Endodermal cell (in vitro differentiated cells): ENCODE measurements at regions not wholly inside any gene's neighbourhood (a gene's known extent, or its start where the extent isn't known, plus 50 kb on each side); places are given as distances from the start of the nearest gene placed in this dataset.

Source experiments
- DNase-seq: peaks from one replicate; pipeline ENCODE4 v3.0.0-alpha.2; 2017
- H3K27ac ChIP-seq: 2 replicates; pipeline ENCODE4 v1.5.1; 2013; ENCODE audit warnings: mild to moderate bottlenecking, low read depth, low read length, moderate library complexity
- H3K27me3 ChIP-seq: 2 replicates; pipeline ENCODE4 v1.6.1; 2013; ENCODE audit warnings: mild to moderate bottlenecking, low read length, moderate library complexity; ENCODE audit not compliant: insufficient read depth, control insufficient read depth, poor library complexity, severe bottlenecking
- H3K36me3 ChIP-seq: 2 replicates; pipeline ENCODE4 v1.7.0; 2013; ENCODE audit warnings: mild to moderate bottlenecking, low read length, moderate library complexity; ENCODE audit not compliant: control insufficient read depth, insufficient read depth
- H3K4me1 ChIP-seq: one replicate; pipeline ENCODE4 v1.7.0; 2013; ENCODE audit warnings: low read length; ENCODE audit not compliant: control insufficient read depth, insufficient read depth
- H3K4me3 ChIP-seq: 2 replicates; pipeline ENCODE4 v1.5.1; 2013; ENCODE audit warnings: mild to moderate bottlenecking, low read length, moderate library complexity
- H3K9ac ChIP-seq: 2 replicates; pipeline ENCODE4 v1.6.1; 2013; ENCODE audit warnings: mild to moderate bottlenecking, low read length, moderate library complexity; ENCODE audit not compliant: poor library complexity, severe bottlenecking; ENCODE audit errors: extremely low read depth
- H3K9me3 ChIP-seq: 2 replicates; pipeline ENCODE4 v1.6.1; 2013; ENCODE audit warnings: mild to moderate bottlenecking, low read length, moderate library complexity; ENCODE audit not compliant: control insufficient read depth
- H3K27ac Mint-ChIP-seq: 2 replicates; pipeline ENCODE4 v1.8.0; 2020; ENCODE audit warnings: mixed read lengths
- H3K27me3 Mint-ChIP-seq: 2 replicates; pipeline ENCODE4 v1.8.0; 2021; ENCODE audit warnings: mild to moderate bottlenecking, mixed read lengths; ENCODE audit not compliant: insufficient read depth
- H3K36me3 Mint-ChIP-seq: 2 replicates; pipeline ENCODE4 v1.8.0; 2020; ENCODE audit warnings: low read depth, mixed read lengths
- H3K4me1 Mint-ChIP-seq: 2 replicates; pipeline ENCODE4 v1.8.0; 2020; ENCODE audit warnings: mixed read lengths
- H3K4me3 Mint-ChIP-seq: 2 replicates; pipeline ENCODE4 v1.8.0; 2020; ENCODE audit warnings: mild to moderate bottlenecking, moderate library complexity, mixed read lengths
- H3K9me3 Mint-ChIP-seq: 2 replicates; pipeline ENCODE4 v1.8.0; 2020; ENCODE audit warnings: mild to moderate bottlenecking, mixed read lengths
- CTCF ChIP-seq: fragments of 200-600 bp; sonication (generic); conservative IDR thresholded peaks from 2 replicates; pipeline ENCODE4 v1.5.0; 2021; ENCODE audit warnings: antibody characterized with exemption, mild to moderate bottlenecking
- WGBS, 2 experiments: methylation state at CpG; one replicate each; pipeline versions ENCODE4 v1.1.5 to v1.1.7; 2013; ENCODE audit warnings: missing lambda C conversion rate in 2 of 2, mixed read lengths in 1 of 2; ENCODE audit not compliant: insufficient coverage in 1 of 2, insufficient read length in 1 of 2; 5-methylcytosine and 5-hydroxymethylcytosine counted together

GRCh38 chr20:11468880-11469279, 448.8 kb upstream of the BTBD3 start:
- peaks cover 10% of the 10 kb centered on the region for H3K4me1 ChIP-seq
- peaks cover 9% of the 10 kb centered on the region for H3K4me1 Mint-ChIP-seq
- H3K36me3 ChIP-seq, result no peaks in the 10 kb centered on the region
- no peak overlapping the region for H3K4me3 ChIP-seq
- H3K9me3 ChIP-seq, result peaks cover 4% of the 10 kb centered on the region
- TF ChIP-seq CTCF, result no peak
- no peak overlapping the region for H3K27ac Mint-ChIP-seq
- no peak overlapping the region for H3K9ac ChIP-seq
- no peak overlapping the region for H3K4me3 Mint-ChIP-seq
- H3K36me3 Mint-ChIP-seq, result no peaks in the 10 kb centered on the region
- no peak for DNase-seq
- H3K27me3 Mint-ChIP-seq, result peaks cover 1% of the 10 kb centered on the region
- 92 to 95% methylated on average over 2 of the region's 2 CpGs for WGBS, 2 experiments
- H3K27ac ChIP-seq, result no peak overlapping the region
- no peaks in the 10 kb centered on the region for H3K9me3 Mint-ChIP-seq
- no peaks in the 10 kb centered on the region for H3K27me3 ChIP-seq

- no peak for DNase-seq
- H3K27ac Mint-ChIP-seq, result no peak overlapping the region
- H3K27me3 ChIP-seq, result no peaks in the 10 kb centered on the region
- no peaks in the 10 kb centered on the region for H3K36me3 Mint-ChIP-seq
- no peak for TF ChIP-seq CTCF
- no peaks in the 10 kb centered on the region for H3K9me3 Mint-ChIP-seq
- no peak overlapping the region for H3K4me3 Mint-ChIP-seq
- H3K27ac ChIP-seq, result no peak overlapping the region
- peaks cover 1% of the 10 kb centered on the region for H3K27me3 Mint-ChIP-seq
- peaks cover 10% of the 10 kb centered on the region for H3K4me1 ChIP-seq
- H3K4me3 ChIP-seq, result no peak overlapping the region
- H3K9me3 ChIP-seq, result peaks cover 4% of the 10 kb centered on the region
- WGBS, 2 experiments, result 90% methylated on average over 1 of the region's 1 CpG; no CpG with 5 or more reads in 1 of the 2 experiments
- H3K9ac ChIP-seq, result no peak overlapping the region
- H3K36me3 ChIP-seq, result no peaks in the 10 kb centered on the region
- H3K4me1 Mint-ChIP-seq, result peaks cover 9% of the 10 kb centered on the region
Observed at GRCh38 chr20:11469795-11470435, 447.8 kb upstream of the BTBD3 start.

- no peak for TF ChIP-seq CTCF
- H3K4me1 Mint-ChIP-seq, result peaks cover 6% of the 10 kb centered on the region
- H3K4me3 ChIP-seq, result no peak overlapping the region
- H3K4me1 ChIP-seq, result peaks cover 10% of the 10 kb centered on the region
- H3K9me3 Mint-ChIP-seq, result peaks cover 13% of the 10 kb centered on the region
- no peak overlapping the region for H3K27ac Mint-ChIP-seq
- peaks cover 1% of the 10 kb centered on the region for H3K27me3 Mint-ChIP-seq
- DNase-seq, result no peak
- no peaks in the 10 kb centered on the region for H3K27me3 ChIP-seq
- no peak overlapping the region for H3K9ac ChIP-seq
- H3K36me3 ChIP-seq, result no peaks in the 10 kb centered on the region
- no peak overlapping the region for H3K27ac ChIP-seq
- H3K36me3 Mint-ChIP-seq, result no peaks in the 10 kb centered on the region
- H3K4me3 Mint-ChIP-seq, result no peak overlapping the region
- peaks cover 19% of the 10 kb centered on the region for H3K9me3 ChIP-seq
Observed at GRCh38 chr20:11473983-11474382, 443.7 kb upstream of the BTBD3 start.
